HG02973 (cell line): ENCODE measurements at regions not wholly inside any gene's neighbourhood (a gene's known extent, or its start where the extent isn't known, plus 50 kb on each side); places are given as distances from the start of the nearest gene placed in this dataset.
"Not testable (repeated sequence)": the region's sequence is repeated elsewhere in the genome, so short reads cannot be mapped to it uniquely, and the experiment has no call there.

Source experiments
- ATAC-seq: cut with Tn5 transposase; IDR thresholded peaks from one replicate; pipeline ENCODE4 v1.9.1; 2021; ENCODE audit warnings: moderate library complexity; ENCODE audit not compliant: unreplicated experiment

GRCh38 chr1:82807563-82807962 lies 1006.8 kb downstream of the ADGRL2 start:
- no peak for ATAC-seq

- ATAC-seq, result no peak
Observed at GRCh38 chr1:82806133-82806532, 1005.4 kb downstream of the ADGRL2 start.

GRCh38 chr1:82801176-82801575 lies 1000.4 kb downstream of the ADGRL2 start:
- ATAC-seq, result no peak

- no peak for ATAC-seq
Observed at GRCh38 chr1:82800721-82801120, 1000.0 kb downstream of the ADGRL2 start.

- no peak for ATAC-seq
Observed at GRCh38 chr1:82799261-82799660, 998.5 kb downstream of the ADGRL2 start.

- no peak for ATAC-seq
Observed at GRCh38 chr1:82795508-82796149, 994.9 kb downstream of the ADGRL2 start.

- no peak for ATAC-seq
Observed at GRCh38 chr1:82792151-82792550, 991.4 kb downstream of the ADGRL2 start.

- no peak for ATAC-seq
Observed at GRCh38 chr1:82790556-82790955, 989.8 kb downstream of the ADGRL2 start.

GRCh38 chr1:82788660-82789059 lies 987.9 kb downstream of the ADGRL2 start:
- ATAC-seq, result no peak

- ATAC-seq, result no peak
Observed at GRCh38 chr1:82788038-82788437, 987.3 kb downstream of the ADGRL2 start.

GRCh38 chr1:82786883-82787282 lies 986.1 kb downstream of the ADGRL2 start:
- no peak for ATAC-seq

- ATAC-seq, result no peak
Observed at GRCh38 chr1:82785268-82785790, 984.6 kb downstream of the ADGRL2 start.

- ATAC-seq, result no peak
Observed at GRCh38 chr1:82783044-82783443, 982.3 kb downstream of the ADGRL2 start.

- ATAC-seq, result no peak
Observed at GRCh38 chr1:82782599-82782998, 981.9 kb downstream of the ADGRL2 start.

- ATAC-seq, result no peak
Observed at GRCh38 chr1:82778612-82779011, 977.9 kb downstream of the ADGRL2 start.

- no peak for ATAC-seq
Observed at GRCh38 chr1:82777240-82777639, 976.5 kb downstream of the ADGRL2 start.

GRCh38 chr1:82776730-82777129 lies 976.0 kb downstream of the ADGRL2 start:
- not testable (repeated sequence) for ATAC-seq

- ATAC-seq, result no peak
Observed at GRCh38 chr1:82775406-82776000, 974.8 kb downstream of the ADGRL2 start.

- peak; percentile 76 for ATAC-seq
Observed at GRCh38 chr1:82762829-82763532, 962.2 kb downstream of the ADGRL2 start.

GRCh38 chr1:82759035-82759434 lies 958.3 kb downstream of the ADGRL2 start:
- ATAC-seq, result no peak

- no peak for ATAC-seq
Observed at GRCh38 chr1:82755671-82756070, 954.9 kb downstream of the ADGRL2 start.

- no peak for ATAC-seq
Observed at GRCh38 chr1:82755191-82755590, 954.5 kb downstream of the ADGRL2 start.
